ENCODE measurements at regions not wholly inside any gene's neighbourhood (a gene's known extent, or its start where the extent isn't known, plus 50 kb on each side); places are given as distances from the start of the nearest gene placed in this dataset.

GRCh38 chr22:22033803-22034468 is 51.3 kb upstream of the TOP3B start:
- DNase-seq (ENCODE audit: low read depth), result no peak
- TF ChIP-seq CTCF (conservative IDR thresholded peaks at IDR 0.05; ENCODE audit: low read depth, low read length), result no peak
- H3K4me3 ChIP-seq (ENCODE audit: low read depth, low read length), result no peak overlapping the region

- TF ChIP-seq CTCF (conservative IDR thresholded peaks at IDR 0.05; ENCODE audit: low read depth, low read length), result no peak
- no peak overlapping the region for H3K4me3 ChIP-seq (ENCODE audit: low read depth, low read length)
- DNase-seq (ENCODE audit: low read depth), result no peak
Measured at GRCh38 chr22:22032906-22033802, 50.6 kb upstream of the TOP3B start.

- DNase-seq (ENCODE audit: low read depth), result no peak
- no peak overlapping the region for H3K4me3 ChIP-seq (ENCODE audit: low read depth, low read length)
- TF ChIP-seq CTCF (conservative IDR thresholded peaks at IDR 0.05; ENCODE audit: low read depth, low read length), result no peak
Measured at GRCh38 chr22:22032099-22032905, 49.7 kb upstream of the TOP3B start.

All from choroid plexus epithelial cell (primary cell).